ENCODE measurements at regions not wholly inside any gene's neighbourhood (a gene's known extent, or its start where the extent isn't known, plus 50 kb on each side); places are given as distances from the start of the nearest gene placed in this dataset.

DNA sequence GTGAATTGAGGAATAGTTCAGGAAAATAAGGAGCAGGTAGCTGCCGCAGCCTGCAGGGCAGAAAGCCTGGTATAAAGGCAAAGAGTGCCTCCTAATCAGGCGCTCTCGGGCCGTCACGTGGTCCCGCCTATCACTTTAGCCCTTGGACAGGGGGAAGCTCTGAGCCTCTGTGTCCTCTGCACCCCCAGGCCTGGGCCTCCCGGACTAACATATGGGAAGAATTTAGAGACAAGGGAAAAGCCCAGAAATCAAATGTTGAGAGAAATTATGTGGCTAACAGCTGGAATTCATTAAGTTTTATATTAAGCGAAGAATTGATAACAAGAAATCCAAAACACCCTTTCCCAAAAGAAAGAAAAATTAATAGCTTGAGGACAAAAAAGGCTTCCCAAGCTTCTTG lies 417.7 kb downstream of the ATP23 start:
- TF ChIP-seq POLR2A (IDR thresholded peaks at IDR 0.05; ENCODE audit: low read depth, low read length) (no peak), POLR2AphosphoS5 (IDR thresholded peaks at IDR 0.05; ENCODE audit: low read depth, low read length) (no peak), TAF1 (IDR thresholded peaks at IDR 0.05; ENCODE audit: low read depth, low read length) (no peak), PAX5 (IDR thresholded peaks at IDR 0.05; ENCODE audit: insufficient read depth, low read length, severe bottlenecking) (no peak), SPI1 (IDR thresholded peaks at IDR 0.05; ENCODE audit: low read depth, low read length) (no peak), POU2F2 (IDR thresholded peaks at IDR 0.05; ENCODE audit: low read depth, low read length) (no peak)
